PC-9 (cell line): ENCODE measurements at regions not wholly inside any gene's neighbourhood (a gene's known extent, or its start where the extent isn't known, plus 50 kb on each side); places are given as distances from the start of the nearest gene placed in this dataset.

Experiments used
- CTCF ChIP-seq: fragments of 200-600 bp; sonication (generic); conservative IDR thresholded peaks from 2 replicates; pipeline ENCODE4 v1.6.1; 2017; ENCODE audit warnings: mixed run types, antibody characterized with exemption, mild to moderate bottlenecking, moderate library complexity
- EZH2 ChIP-seq: fragments of 200-600 bp; sonication (generic); IDR thresholded peaks from 2 replicates; pipeline ENCODE4 v1.8.0; 2017; ENCODE audit warnings: antibody characterized with exemption, low read depth

DNA sequence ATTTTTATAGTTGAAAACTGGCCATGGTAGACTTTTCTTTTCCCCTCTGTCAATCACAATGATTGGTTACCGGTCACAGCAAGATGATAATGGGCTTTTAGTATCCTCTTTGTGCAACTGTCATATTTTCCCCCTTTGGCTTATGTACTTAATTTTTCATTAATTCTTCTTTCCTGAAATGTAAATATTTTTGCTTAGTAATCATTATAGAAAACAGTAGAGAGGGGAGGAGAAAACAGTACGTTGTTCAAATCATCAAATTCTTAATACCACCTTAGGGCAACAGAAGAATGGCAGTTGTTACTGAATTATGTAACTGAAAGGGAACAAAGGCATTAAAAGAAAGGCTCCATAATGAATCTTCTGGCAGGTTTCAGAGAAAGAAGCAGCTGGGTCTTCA is 699.0 kb downstream of the METTL4 start:
- no peak for TF ChIP-seq CTCF
- no peak for TF ChIP-seq EZH2
